ENCODE measurements at regions not wholly inside any gene's neighbourhood (a gene's known extent, or its start where the extent isn't known, plus 50 kb on each side); places are given as distances from the start of the nearest gene placed in this dataset.

- TF ChIP-seq POLR2A (IDR thresholded peaks at IDR 0.05; ENCODE audit: low read length) (no peak), GATA1 (IDR thresholded peaks at IDR 0.05; ENCODE audit: low read depth, low read length) (no peak)
Measured at GRCh38 chr5:168086746-168087145, 204.7 kb upstream of the WWC1 start.
